Uterus (tissue), 2 donors: ENCODE measurements at regions not wholly inside any gene's neighbourhood (a gene's known extent, or its start where the extent isn't known, plus 50 kb on each side); places are given as distances from the start of the nearest gene placed in this dataset.
"Not testable (repeated sequence)": the region's sequence is repeated elsewhere in the genome, so short reads cannot be mapped to it uniquely, and the experiment has no call there.

Experiments used
- POLR2A ChIP-seq, 2 donors: fragments of 450-650 bp; IDR thresholded peaks; one replicate each; pipeline ENCODE4 v1.6.1; 2016; ENCODE audit warnings: antibody characterized with exemption in 2 of 2, mild to moderate bottlenecking in 1 of 2, moderate library complexity in 1 of 2
- TF ChIP-seq, protein P1 (sequence below), 4 experiments: fragments of 200-600 bp in 2 of 4; fragments of 450-650 bp in 2 of 4; sonication (generic) in 2 of 4; IDR thresholded peaks; one replicate each; pipeline ENCODE4 v1.5.1; 2016 to 2019; ENCODE audit warnings: antibody characterized with exemption in 4 of 4, mild to moderate bottlenecking in 2 of 4, moderate library complexity in 1 of 4

DNA sequence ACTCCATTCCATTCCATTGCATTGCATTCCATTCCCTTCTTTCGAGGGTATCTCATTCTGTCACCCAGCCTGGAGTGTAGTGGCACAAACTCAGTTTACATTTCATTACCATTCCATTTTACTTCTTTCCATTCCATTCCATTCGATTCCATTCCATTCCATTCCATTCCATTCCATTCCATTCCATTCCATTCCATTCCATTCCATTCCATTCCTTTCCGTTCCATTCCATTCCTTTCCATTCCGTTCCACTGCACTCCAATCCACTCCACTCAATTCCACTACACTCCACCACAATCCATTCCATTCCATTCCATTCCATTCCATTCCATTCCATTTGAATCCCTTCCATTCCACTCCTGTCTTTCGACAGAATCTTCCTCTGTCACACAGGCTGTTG lies 1472.0 kb downstream of the TSPY10 start:
- TF ChIP-seq, protein P1, sequence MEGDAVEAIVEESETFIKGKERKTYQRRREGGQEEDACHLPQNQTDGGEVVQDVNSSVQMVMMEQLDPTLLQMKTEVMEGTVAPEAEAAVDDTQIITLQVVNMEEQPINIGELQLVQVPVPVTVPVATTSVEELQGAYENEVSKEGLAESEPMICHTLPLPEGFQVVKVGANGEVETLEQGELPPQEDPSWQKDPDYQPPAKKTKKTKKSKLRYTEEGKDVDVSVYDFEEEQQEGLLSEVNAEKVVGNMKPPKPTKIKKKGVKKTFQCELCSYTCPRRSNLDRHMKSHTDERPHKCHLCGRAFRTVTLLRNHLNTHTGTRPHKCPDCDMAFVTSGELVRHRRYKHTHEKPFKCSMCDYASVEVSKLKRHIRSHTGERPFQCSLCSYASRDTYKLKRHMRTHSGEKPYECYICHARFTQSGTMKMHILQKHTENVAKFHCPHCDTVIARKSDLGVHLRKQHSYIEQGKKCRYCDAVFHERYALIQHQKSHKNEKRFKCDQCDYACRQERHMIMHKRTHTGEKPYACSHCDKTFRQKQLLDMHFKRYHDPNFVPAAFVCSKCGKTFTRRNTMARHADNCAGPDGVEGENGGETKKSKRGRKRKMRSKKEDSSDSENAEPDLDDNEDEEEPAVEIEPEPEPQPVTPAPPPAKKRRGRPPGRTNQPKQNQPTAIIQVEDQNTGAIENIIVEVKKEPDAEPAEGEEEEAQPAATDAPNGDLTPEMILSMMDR (IDR thresholded peaks at IDR 0.05): not testable (repeated sequence)
- TF ChIP-seq POLR2A (IDR thresholded peaks at IDR 0.05): not testable (repeated sequence)
